ENCODE measurements at regions not wholly inside any gene's neighbourhood (a gene's known extent, or its start where the extent isn't known, plus 50 kb on each side); places are given as distances from the start of the nearest gene placed in this dataset.

GRCh38 chr22:47304191-47304831, 541.9 kb downstream of the TBC1D22A start:
- no peak for TF ChIP-seq CTCF (IDR thresholded peaks at IDR 0.05)
- TF ChIP-seq POLR2A (IDR thresholded peaks at IDR 0.05), result no peak
- no peak for TF ChIP-seq POLR2AphosphoS5 (IDR thresholded peaks at IDR 0.05)
- no peak for TF ChIP-seq EP300 (IDR thresholded peaks at IDR 0.05)
